C4-2B (cell line): ENCODE measurements at regions not wholly inside any gene's neighbourhood (a gene's known extent, or its start where the extent isn't known, plus 50 kb on each side); places are given as distances from the start of the nearest gene placed in this dataset.

ENCODE experiments used
- ZFX ChIP-seq: fragments of 450-650 bp; IDR thresholded peaks from 2 replicates; pipeline ENCODE4 v1.6.1; 2017
- TF ChIP-seq, protein P1 (sequence below): fragments of 450-650 bp; conservative IDR thresholded peaks from 2 replicates; pipeline ENCODE4 v1.5.1; 2017; ENCODE audit warnings: mild to moderate bottlenecking

DNA sequence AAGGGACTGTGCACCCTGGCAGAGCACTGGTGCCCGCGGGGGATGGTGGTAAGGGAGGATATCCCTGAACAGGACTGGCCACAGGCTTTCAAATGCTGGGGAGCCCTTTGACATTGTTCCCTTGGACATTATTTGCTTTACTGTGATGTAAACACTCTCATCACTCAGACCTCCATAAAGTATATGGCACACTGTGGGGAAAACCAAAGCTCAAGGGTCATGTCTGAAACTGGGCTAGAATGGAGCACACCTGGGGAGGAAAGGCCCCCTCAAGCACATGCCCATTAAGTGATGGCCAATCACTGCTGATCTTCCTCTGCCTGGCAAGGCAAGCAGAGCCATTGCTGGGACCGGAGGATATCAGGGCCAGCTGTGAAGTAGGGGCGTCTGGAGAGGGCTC lies 60.9 kb upstream of the TENM4 start:
- TF ChIP-seq, protein P1, sequence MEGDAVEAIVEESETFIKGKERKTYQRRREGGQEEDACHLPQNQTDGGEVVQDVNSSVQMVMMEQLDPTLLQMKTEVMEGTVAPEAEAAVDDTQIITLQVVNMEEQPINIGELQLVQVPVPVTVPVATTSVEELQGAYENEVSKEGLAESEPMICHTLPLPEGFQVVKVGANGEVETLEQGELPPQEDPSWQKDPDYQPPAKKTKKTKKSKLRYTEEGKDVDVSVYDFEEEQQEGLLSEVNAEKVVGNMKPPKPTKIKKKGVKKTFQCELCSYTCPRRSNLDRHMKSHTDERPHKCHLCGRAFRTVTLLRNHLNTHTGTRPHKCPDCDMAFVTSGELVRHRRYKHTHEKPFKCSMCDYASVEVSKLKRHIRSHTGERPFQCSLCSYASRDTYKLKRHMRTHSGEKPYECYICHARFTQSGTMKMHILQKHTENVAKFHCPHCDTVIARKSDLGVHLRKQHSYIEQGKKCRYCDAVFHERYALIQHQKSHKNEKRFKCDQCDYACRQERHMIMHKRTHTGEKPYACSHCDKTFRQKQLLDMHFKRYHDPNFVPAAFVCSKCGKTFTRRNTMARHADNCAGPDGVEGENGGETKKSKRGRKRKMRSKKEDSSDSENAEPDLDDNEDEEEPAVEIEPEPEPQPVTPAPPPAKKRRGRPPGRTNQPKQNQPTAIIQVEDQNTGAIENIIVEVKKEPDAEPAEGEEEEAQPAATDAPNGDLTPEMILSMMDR, result no peak
- TF ChIP-seq ZFX, result no peak
